OCI-LY1 (cell line): ENCODE measurements at regions not wholly inside any gene's neighbourhood (a gene's known extent, or its start where the extent isn't known, plus 50 kb on each side); places are given as distances from the start of the nearest gene placed in this dataset.

Experiments used
- CTCF ChIP-seq: fragments of 200-600 bp; sonication (generic), shearing (Covaris generic); IDR thresholded peaks from 2 replicates; pipeline ENCODE4 v1.5.1; 2017; ENCODE audit warnings: mild to moderate bottlenecking, antibody characterized with exemption, low read length, moderate library complexity, mixed read lengths
- EZH2 ChIP-seq: fragments of 200-600 bp; sonication (generic), shearing (Covaris generic); IDR thresholded peaks from 2 replicates; pipeline ENCODE4 v1.8.0; 2017; ENCODE audit warnings: borderline replicate concordance, mixed run types, mild to moderate bottlenecking, antibody characterized with exemption, low read length, moderate library complexity, mixed read lengths

DNA sequence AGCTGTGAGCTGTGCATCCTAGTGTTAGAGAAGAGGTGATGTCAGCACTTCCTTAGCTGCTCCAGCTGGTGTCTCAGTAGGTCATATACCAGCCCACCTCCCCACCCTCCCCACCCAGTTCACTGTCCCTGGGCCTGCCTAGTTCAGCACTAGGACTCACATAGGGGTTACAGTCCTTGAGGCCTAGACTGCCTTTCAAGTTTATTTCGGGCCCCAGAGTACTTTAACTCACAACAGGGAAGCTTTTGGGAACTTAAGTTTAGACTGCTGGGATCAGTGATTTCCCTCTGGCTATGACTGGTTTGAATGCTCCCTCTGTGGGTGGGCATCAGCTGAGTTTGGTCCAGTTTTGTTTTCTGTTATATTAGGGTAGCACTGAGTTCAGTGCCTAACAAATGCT lies 139.2 kb upstream of the MMS22L start:
- TF ChIP-seq CTCF (no peak), EZH2 (no peak)
